Activated T-helper 17 cell treated with anti-CD3 and anti-CD28 coated beads, Interleukin-2, amount 50 U/mL, for 72 hours (primary cell): ENCODE measurements at regions not wholly inside any gene's neighbourhood (a gene's known extent, or its start where the extent isn't known, plus 50 kb on each side); places are given as distances from the start of the nearest gene placed in this dataset.

Experiments
- ATAC-seq: fragments of 150-1000 bp; cut with Tn5 transposase; replicated peaks from 2 replicates; pipeline ENCODE4 v1.10.0; 2021; ENCODE audit warnings: mild to moderate bottlenecking, moderate library complexity
- H3K27ac Mint-ChIP-seq: one replicate; pipeline ENCODE4 v1.8.0; 2022; ENCODE audit warnings: mixed read lengths
- H3K27me3 Mint-ChIP-seq: one replicate; pipeline ENCODE4 v1.8.0; 2022; ENCODE audit warnings: mixed read lengths
- H3K36me3 Mint-ChIP-seq: one replicate; pipeline ENCODE4 v1.8.0; 2022; ENCODE audit warnings: low read depth, mild to moderate bottlenecking, mixed read lengths
- H3K4me1 Mint-ChIP-seq: one replicate; pipeline ENCODE4 v1.8.0; 2022; ENCODE audit warnings: mixed read lengths
- H3K4me3 Mint-ChIP-seq: one replicate; pipeline ENCODE4 v1.8.0; 2022; ENCODE audit warnings: mild to moderate bottlenecking, mixed read lengths
- H3K9me3 Mint-ChIP-seq: one replicate; pipeline ENCODE4 v1.8.0; 2022; ENCODE audit warnings: mixed read lengths

DNA sequence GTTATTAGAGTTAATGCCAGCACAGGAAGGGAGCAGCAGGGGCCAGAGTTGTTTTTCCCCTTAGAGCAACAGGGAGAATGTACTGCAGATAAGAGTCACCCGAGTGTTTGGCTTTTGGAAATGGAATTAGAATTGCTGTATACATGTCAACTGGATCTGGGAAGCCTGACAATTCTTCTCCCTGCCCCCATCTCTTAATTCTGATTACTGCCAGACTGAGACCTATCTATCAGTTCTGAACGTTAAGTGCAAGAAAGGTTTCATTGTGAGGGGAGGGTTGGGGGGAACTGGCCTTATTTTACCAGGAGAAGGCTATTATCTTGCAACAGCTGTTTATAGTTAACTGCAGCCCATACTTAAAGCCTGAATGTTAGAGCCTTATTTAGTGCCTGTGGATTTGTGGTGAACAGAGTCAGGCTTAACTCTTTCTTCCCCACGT, 424.5 kb upstream of the CDH11 start:
- peaks cover 8% of the 10 kb centered on the region for H3K9me3 Mint-ChIP-seq
- ATAC-seq: no peak

DNA sequence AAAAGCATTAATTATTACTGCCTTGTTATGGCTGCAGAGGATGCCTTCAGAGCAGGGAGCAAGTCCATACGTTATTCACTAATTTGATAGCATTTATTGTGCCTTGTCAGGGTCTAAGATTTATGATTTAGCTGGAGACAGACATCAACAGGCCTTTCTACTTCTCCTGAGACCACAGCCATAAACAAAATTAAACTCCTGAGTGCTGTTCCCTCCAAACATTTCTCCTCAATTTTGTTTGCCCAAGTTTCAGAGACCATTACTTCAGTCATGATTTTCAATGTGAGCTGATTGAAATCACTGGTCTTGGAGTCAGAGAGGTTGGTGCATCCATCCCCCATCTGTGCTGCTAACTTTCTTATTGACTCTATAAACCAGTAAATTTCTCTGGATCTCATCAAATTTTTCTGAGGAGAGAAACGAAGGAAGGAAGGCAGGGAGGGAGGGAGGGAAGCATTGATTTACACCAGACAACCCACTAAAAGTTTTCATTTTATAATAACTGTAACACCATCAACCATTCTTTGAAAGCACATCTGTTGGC, 423.6 kb upstream of the CDH11 start:
- Mint-ChIP-seq H3K4me3 (no peak overlapping the region), H3K9me3 (peaks cover 8% of the 10 kb centered on the region), H3K27me3 (no peaks in the 10 kb centered on the region), H3K36me3 (no peaks in the 10 kb centered on the region), H3K27ac (no peak overlapping the region), H3K4me1 (no peaks in the 10 kb centered on the region)
- no peak for ATAC-seq

More for the DNA sequence above, 424.5 kb upstream of the CDH11 start:
- Mint-ChIP-seq H3K4me3 (no peak overlapping the region), H3K36me3 (no peaks in the 10 kb centered on the region), H3K27me3 (no peaks in the 10 kb centered on the region), H3K27ac (no peak overlapping the region), H3K4me1 (no peaks in the 10 kb centered on the region)

DNA sequence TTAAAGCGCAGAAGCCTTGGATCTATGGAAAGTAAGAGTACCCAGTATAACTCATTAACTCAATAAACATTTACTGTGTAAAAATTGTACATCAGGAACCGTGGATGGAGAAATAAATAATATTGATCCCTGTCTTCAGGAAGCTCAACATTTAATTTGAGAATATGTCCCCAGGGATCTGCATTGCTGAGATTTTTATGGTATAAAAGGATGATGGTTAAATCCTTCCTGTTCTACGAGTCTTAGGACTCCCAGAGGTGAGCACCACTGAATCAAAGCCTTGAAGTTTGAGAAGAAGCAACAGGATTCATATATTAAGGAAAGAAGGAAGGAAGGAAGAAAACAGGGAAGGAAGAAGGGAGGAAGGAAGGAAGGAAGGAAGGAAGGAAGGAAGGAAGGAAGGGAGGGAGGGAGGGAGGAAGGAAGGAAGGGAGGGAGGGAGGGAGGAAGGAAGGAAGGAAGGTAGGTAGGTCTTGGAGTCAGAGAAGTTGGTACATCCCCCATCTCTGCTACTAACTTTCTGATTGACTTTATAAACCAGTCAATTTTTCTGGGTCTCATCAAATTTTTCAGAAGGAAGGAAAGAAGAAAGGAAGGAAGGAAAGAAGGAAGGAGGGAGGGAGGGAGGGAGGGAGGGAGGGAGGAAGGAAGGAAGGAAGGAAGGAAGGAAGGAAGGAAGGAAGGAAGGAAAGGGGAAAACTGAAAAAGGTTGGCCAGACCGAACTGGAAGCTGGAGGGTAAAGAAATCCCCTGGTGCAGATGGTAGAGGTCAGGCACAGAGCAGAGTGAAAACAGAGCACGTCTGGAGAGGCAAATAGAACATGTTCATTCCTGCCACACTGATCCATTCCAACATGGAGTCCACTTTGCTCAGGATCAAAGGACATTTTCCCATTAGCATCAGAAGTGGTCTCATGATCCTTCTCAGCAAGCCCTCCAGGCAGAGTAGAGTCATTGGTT, 422.2 kb upstream of the CDH11 start:
- no peaks in the 10 kb centered on the region for H3K4me1 Mint-ChIP-seq
- ATAC-seq: no peak

DNA sequence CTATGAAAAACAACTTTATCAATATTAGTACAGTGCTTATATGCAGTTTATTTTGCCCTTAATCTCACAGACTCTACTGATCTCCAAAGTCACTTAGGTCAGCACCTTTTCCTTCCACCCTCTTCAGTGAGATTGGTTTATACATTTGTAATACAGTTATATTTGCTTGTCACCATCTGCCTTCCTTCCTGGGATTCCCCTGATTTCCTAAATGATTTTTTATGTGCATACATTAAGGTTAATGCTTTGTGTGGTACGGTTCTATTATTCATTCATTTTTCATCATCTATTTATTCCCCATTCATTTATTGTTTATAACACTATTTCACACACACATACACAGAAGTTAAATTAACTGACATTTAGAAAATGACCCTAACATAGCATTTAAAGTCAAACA, 419.8 kb upstream of the CDH11 start:
- Mint-ChIP-seq H3K4me3 (no peak overlapping the region), H3K4me1 (no peaks in the 10 kb centered on the region), H3K36me3 (no peaks in the 10 kb centered on the region), H3K9me3 (peaks cover 15% of the 10 kb centered on the region), H3K27me3 (no peaks in the 10 kb centered on the region), H3K27ac (no peak overlapping the region)
- no peak for ATAC-seq

More for the DNA sequence above, 422.2 kb upstream of the CDH11 start:
- H3K27me3 Mint-ChIP-seq: no peaks in the 10 kb centered on the region
- H3K27ac Mint-ChIP-seq: no peak overlapping the region
- no peak overlapping the region for H3K4me3 Mint-ChIP-seq
- no peaks in the 10 kb centered on the region for H3K36me3 Mint-ChIP-seq
- peaks cover 15% of the 10 kb centered on the region for H3K9me3 Mint-ChIP-seq

DNA sequence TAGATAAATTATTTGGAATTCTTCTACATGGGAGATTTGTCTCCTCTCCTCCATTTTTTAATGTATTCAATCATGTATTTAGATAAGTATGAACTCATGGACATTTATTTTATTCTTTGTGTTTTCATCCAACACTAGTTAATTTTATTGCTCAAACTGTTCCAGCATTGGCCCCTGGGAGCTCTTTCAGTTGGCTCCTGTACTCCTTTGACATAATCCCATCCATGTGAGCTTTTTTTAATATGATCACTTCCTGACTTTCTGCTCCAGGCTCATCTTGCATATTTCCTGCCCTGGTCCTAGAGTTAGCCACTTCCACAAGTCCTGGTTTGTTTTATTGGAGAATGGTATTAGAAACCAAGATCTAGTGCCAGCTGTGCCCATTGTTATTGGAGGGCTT, 419.0 kb upstream of the CDH11 start:
- Mint-ChIP-seq H3K36me3 (no peaks in the 10 kb centered on the region), H3K27ac (no peak overlapping the region), H3K4me1 (no peaks in the 10 kb centered on the region), H3K4me3 (no peak overlapping the region), H3K27me3 (no peaks in the 10 kb centered on the region), H3K9me3 (peaks cover 15% of the 10 kb centered on the region)
- no peak for ATAC-seq

DNA sequence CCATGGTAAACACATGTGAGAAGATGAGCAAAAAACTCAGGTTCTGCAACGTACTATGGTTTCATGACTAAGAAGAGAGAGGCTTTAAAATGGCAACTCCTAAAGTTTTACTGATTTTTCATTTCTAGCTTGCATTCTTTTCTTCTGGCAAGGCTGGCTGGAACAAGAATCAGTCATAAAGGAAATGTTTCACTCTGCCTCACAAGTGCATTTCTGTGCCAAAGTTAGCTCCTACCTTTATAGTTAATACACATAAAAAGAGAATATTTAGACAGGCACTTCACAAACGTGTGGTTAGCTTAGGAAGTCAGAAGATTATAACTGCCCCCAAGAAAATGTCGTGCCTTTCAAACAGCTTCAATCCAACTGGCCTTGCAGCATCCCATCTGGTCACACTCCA, 417.1 kb upstream of the CDH11 start:
- no peaks in the 10 kb centered on the region for H3K27me3 Mint-ChIP-seq
- no peaks in the 10 kb centered on the region for H3K4me1 Mint-ChIP-seq
- no peak overlapping the region for H3K27ac Mint-ChIP-seq
- no peaks in the 10 kb centered on the region for H3K36me3 Mint-ChIP-seq
- no peak for ATAC-seq
- no peak overlapping the region for H3K4me3 Mint-ChIP-seq
- peaks cover 18% of the 10 kb centered on the region for H3K9me3 Mint-ChIP-seq

DNA sequence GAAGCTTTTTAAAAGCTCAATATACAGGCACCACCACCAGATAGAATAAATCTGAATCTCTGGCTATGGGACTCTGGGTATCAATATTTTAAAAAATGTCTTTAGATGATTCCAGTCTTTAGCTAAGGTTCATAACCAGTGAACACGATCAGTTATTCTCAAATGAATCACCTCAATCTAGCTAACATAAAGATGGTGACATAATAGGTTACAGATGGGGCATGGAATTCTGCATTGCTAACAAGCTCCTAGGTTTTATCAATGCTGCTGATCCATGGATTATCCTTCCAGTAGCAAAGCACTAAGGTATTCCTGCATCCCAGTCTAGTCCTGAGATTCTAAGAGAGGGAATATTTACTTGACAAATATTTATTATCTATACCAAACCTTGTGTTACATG, 415.5 kb upstream of the CDH11 start:
- Mint-ChIP-seq H3K4me3 (no peak overlapping the region), H3K4me1 (no peaks in the 10 kb centered on the region), H3K9me3 (peaks cover 15% of the 10 kb centered on the region), H3K27me3 (no peaks in the 10 kb centered on the region), H3K36me3 (no peaks in the 10 kb centered on the region), H3K27ac (no peak overlapping the region)
- no peak for ATAC-seq

DNA sequence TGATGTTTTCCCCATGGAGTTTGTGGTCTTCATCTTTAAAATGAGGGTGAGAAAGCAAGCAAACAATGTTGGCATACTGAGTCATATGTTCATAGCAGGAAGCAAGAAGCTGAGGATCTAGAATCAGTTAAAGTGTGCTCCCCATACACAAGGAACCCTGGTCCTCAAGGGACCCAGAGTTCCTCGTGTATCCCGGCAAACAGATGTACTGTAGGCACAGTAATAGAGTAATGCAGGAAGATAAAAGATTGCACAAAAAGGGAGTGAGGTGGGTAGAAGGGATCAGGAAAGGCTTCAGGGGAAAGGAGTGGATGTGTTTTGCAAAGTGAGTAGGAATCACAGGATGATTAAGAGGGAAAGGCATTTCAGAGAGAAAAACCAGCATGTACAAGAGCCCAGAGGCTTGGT, 412.3 kb upstream of the CDH11 start:
- no peak overlapping the region for H3K27ac Mint-ChIP-seq
- no peaks in the 10 kb centered on the region for H3K36me3 Mint-ChIP-seq
- H3K27me3 Mint-ChIP-seq: no peaks in the 10 kb centered on the region
- H3K4me1 Mint-ChIP-seq: no peaks in the 10 kb centered on the region
- no peak overlapping the region for H3K4me3 Mint-ChIP-seq
- peaks cover 14% of the 10 kb centered on the region for H3K9me3 Mint-ChIP-seq
- no peak for ATAC-seq

DNA sequence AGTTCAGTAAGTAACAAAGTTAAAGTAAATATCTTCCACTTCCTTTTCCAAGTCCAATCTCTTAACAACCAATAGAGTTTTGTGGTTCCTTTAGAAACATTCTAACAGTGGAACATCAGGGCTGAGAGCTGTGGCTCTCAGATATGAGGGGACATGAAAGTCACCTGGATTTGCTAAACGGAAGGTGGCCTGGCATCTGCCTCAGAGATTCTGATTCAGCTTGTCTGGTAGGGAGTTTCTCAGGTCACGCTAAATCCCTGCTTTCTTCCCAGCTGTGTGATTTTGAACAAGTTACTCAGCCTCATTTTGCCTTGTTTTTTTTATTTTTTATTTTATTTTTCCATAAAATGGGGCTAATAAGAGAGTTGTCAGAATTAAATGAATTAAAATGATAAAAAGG, 411.0 kb upstream of the CDH11 start:
- Mint-ChIP-seq H3K36me3 (no peaks in the 10 kb centered on the region), H3K4me1 (no peaks in the 10 kb centered on the region), H3K9me3 (peaks cover 17% of the 10 kb centered on the region), H3K4me3 (no peak overlapping the region), H3K27ac (no peak overlapping the region), H3K27me3 (no peaks in the 10 kb centered on the region)
- no peak for ATAC-seq

DNA sequence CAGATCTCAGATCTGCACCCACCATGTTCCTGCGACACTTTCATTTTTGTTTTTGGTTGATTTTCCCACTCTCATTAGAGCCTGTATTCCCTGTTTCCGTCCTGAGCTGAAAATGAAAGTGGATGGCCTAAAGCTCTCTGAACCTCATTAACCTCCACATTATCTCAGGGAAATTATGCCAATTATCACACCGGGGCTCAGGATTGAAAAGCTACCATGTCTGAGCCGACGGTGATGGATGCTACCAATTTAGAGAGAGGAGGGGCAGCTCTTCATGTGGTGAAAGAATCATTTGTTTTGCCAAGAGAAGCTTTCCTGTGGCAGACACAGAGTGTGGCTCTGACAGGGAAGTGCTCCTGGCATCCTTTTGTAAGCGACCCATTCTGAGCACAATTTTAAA, 410.4 kb upstream of the CDH11 start:
- H3K36me3 Mint-ChIP-seq: no peaks in the 10 kb centered on the region
- ATAC-seq: no peak
- H3K9me3 Mint-ChIP-seq: peaks cover 17% of the 10 kb centered on the region
- no peak overlapping the region for H3K4me3 Mint-ChIP-seq
- no peaks in the 10 kb centered on the region for H3K4me1 Mint-ChIP-seq
- H3K27ac Mint-ChIP-seq: no peak overlapping the region
- H3K27me3 Mint-ChIP-seq: no peaks in the 10 kb centered on the region

DNA sequence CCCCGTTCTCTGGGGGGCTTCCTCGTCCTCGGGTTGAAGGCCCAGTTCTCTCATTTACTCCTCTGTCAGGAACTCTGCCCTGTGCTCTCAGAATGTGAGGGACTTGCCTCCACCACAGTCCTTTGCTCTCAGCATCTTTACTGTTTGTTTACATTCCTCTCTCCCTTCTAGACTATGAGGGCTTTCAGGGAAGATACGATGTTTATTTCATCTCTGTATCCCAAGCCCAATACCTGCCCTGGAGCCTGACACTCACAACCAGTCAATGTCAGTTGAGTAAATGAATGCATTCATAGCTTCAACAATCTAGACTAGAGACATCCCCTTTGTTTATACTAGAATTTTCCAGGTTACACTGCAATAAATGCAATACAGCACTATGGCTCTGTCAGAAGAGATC, 409.6 kb upstream of the CDH11 start:
- Mint-ChIP-seq H3K4me3 (no peak overlapping the region), H3K36me3 (no peaks in the 10 kb centered on the region), H3K4me1 (no peaks in the 10 kb centered on the region), H3K27ac (no peak overlapping the region), H3K27me3 (no peaks in the 10 kb centered on the region), H3K9me3 (peaks cover 17% of the 10 kb centered on the region)
- no peak for ATAC-seq

DNA sequence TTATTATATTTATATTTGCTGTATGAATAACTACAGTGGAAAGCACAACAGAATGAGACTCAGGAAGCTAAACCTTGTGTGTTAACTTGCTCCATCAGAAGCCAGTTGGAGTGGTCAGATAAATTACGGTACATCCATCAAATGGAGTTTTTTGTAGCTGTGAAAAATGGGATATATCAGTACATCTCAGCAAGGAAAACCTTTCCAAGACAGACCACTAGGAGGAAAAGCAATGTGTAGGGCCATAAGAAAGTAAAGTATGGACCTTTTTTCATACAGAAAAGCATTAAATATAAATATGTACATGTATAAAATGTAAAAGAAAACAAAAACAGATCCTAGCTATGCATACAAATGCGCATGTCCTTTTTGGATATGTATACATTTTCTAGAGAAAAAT, 403.8 kb upstream of the CDH11 start:
- Mint-ChIP-seq H3K4me3 (no peak overlapping the region), H3K4me1 (no peaks in the 10 kb centered on the region), H3K36me3 (no peaks in the 10 kb centered on the region), H3K27me3 (no peaks in the 10 kb centered on the region), H3K9me3 (peaks cover 7% of the 10 kb centered on the region), H3K27ac (no peak overlapping the region)
- no peak for ATAC-seq

DNA sequence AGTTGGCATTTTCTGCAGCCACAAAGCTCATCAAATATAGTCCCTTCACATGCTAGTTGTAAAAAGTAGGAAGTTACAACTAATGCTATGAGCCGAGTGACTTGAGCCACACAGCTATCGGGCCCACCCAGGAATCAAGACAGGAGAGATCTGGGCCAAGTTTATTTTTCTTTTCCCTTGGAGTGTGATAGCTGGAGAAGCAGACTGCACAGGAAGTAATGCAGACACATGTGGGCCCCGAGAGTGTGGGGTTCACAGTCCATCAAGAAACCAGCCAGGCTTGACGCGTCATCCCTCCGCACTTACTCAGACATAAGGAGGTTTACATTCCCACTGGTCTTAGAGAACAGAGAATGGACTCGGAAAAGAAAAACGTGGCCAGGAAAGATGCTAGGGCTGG, 403.1 kb upstream of the CDH11 start:
- no peak for ATAC-seq
- H3K9me3 Mint-ChIP-seq: peaks cover 7% of the 10 kb centered on the region
- no peak overlapping the region for H3K27ac Mint-ChIP-seq
- H3K4me1 Mint-ChIP-seq: no peaks in the 10 kb centered on the region
- no peak overlapping the region for H3K4me3 Mint-ChIP-seq
- no peaks in the 10 kb centered on the region for H3K36me3 Mint-ChIP-seq
- no peaks in the 10 kb centered on the region for H3K27me3 Mint-ChIP-seq

DNA sequence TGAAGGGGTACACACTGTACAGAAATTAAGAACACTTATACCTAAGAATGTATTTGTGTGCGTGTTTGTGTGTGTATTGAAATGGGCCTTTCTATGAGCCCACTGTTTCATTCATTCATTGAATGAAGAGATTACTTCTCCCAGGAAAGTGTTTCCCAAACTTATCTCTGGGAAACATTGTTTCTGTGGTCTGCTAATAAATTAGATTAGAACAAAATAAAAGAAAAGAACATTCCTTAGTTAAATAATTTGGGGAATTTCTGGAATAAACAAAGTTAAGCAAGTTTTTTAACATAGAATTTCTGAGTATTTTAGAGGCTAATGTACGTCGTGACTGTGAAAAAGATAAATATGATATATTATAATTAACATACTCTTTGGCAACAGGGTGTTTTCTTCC, 402.4 kb upstream of the CDH11 start:
- Mint-ChIP-seq H3K27me3 (no peaks in the 10 kb centered on the region), H3K27ac (no peak overlapping the region), H3K36me3 (no peaks in the 10 kb centered on the region), H3K9me3 (peaks cover 7% of the 10 kb centered on the region), H3K4me3 (no peak overlapping the region), H3K4me1 (no peaks in the 10 kb centered on the region)
- ATAC-seq: no peak

DNA sequence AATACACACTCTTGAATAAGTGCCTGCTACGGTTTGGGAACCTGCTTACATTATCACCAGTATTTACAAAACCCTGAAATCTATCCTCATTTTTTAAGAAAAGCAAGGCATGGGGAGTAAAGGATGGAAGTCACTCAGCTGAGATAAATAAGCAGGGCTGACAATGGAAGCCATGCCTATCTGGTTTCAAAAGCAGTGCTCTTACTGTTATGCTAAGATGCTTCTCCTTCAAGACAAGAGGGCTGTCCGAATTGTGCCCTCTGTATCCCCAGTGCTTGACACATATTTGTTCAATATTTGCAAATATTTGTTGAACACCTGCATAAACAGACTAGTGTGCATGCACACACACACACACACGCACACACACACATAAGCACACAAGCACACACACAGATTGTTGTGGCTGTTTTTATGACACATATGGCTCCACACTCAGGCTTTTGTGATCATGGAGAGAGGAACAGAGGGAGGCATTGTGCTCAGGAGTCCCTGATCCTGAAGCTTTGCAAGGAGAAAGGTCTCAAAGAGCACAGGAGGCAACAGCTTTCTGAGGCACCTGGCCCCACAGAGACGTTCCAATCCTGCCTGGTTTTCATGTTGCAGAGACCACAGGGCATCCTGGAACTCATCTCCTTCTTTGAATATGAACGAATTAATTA, 401.6 kb upstream of the CDH11 start:
- H3K27me3 Mint-ChIP-seq: no peaks in the 10 kb centered on the region
- H3K9me3 Mint-ChIP-seq: peaks cover 3% of the 10 kb centered on the region
- H3K27ac Mint-ChIP-seq: no peak overlapping the region
- H3K4me1 Mint-ChIP-seq: no peaks in the 10 kb centered on the region
- no peaks in the 10 kb centered on the region for H3K36me3 Mint-ChIP-seq
- H3K4me3 Mint-ChIP-seq: no peak overlapping the region
- no peak for ATAC-seq
